ENCODE measurements at regions not wholly inside any gene's neighbourhood (a gene's known extent, or its start where the extent isn't known, plus 50 kb on each side); places are given as distances from the start of the nearest gene placed in this dataset.

- H3K23ac ChIP-seq (ENCODE audit: insufficient read length), result no peak overlapping the region
- WGBS, 2 experiments (ENCODE audit: extremely low coverage in 1 of 2, insufficient coverage in 1 of 2, insufficient read length in 1 of 2, insufficient replicate concordance in 2 of 2, low coverage in 1 of 2, low lambda C conversion rate in 2 of 2, missing lambda C conversion rate in 1 of 2), result 93% methylated on average over 2 of the region's 2 CpGs; no CpG with 5 or more reads in 1 of the 2 experiments
- H2BK15ac ChIP-seq (ENCODE audit: low read length), result no peak overlapping the region
- no peaks in the 10 kb centered on the region for H3K23me2 ChIP-seq (ENCODE audit: low read depth, low read length)
- no peak overlapping the region for H2BK12ac ChIP-seq (ENCODE audit: low read depth, low read length)
- no peak overlapping the region for H3K18ac ChIP-seq (ENCODE audit: extremely low read depth, low read length)
- H3K79me1 ChIP-seq (ENCODE audit: low read depth, low read length), result no peaks in the 10 kb centered on the region
- no peak overlapping the region for H2BK20ac ChIP-seq (ENCODE audit: low read length)
- H2BK5ac ChIP-seq (ENCODE audit: low read depth, low read length), result no peak overlapping the region
- no peak overlapping the region for H3K4me3 ChIP-seq (ENCODE audit: extremely low read depth in 1 of 4, insufficient read depth in 2 of 4, low read depth in 3 of 4, low read length in 4 of 4)
- H3K27me3 ChIP-seq (replicated peaks in 1 of 4; ENCODE audit: control insufficient read depth in 3 of 4, extremely low read depth in 1 of 4, insufficient read depth in 3 of 4, low read length in 3 of 4), result no peaks in the 10 kb centered on the region
- H4K8ac ChIP-seq (ENCODE audit: extremely low read depth, insufficient read depth, low read length), result no peak overlapping the region
- H3K79me2 ChIP-seq (ENCODE audit: control insufficient read depth in 1 of 2, insufficient read depth in 2 of 2, low read length in 2 of 2), result no peaks in the 10 kb centered on the region
- H2BK120ac ChIP-seq (replicated peaks; ENCODE audit: low read depth, low read length), result no peak overlapping the region
- H3K14ac ChIP-seq (ENCODE audit: insufficient read length), result no peak overlapping the region
- no peak overlapping the region for H2AK5ac ChIP-seq (ENCODE audit: low read depth, low read length)
- no peak overlapping the region for H2AFZ ChIP-seq (ENCODE audit: low read length)
- H4K5ac ChIP-seq (ENCODE audit: insufficient read length, low read depth, low read length), result no peak overlapping the region
- H4K20me1 ChIP-seq (replicated peaks in 1 of 2; ENCODE audit: control insufficient read depth in 1 of 2, insufficient read depth in 2 of 2, low read length in 2 of 2), result no peaks in the 10 kb centered on the region
- H4K91ac ChIP-seq (replicated peaks; ENCODE audit: insufficient read length, low read length), result no peak overlapping the region
- no peak for FAIRE-seq
- H3K56ac ChIP-seq (replicated peaks; ENCODE audit: insufficient read length, low read depth, low read length), result no peak overlapping the region
- peaks cover 0 to 4% (median 0%) of the 10 kb centered on the region in 4 experiments; a peak in 2 of 7 replicates for H3K4me1 ChIP-seq (replicated peaks in 1 of 4; ENCODE audit: control insufficient read depth in 3 of 4, insufficient read depth in 4 of 4, low read length in 3 of 4)
- no peak overlapping the region for H3K4ac ChIP-seq (replicated peaks; ENCODE audit: insufficient read length, low read depth, low read length)
- H3K9me3 ChIP-seq (ENCODE audit: insufficient read depth in 2 of 2, low read depth in 1 of 2, low read length in 1 of 2), result no peaks in the 10 kb centered on the region; a peak in 1 of 4 replicates
- no peak overlapping the region for H3K9ac ChIP-seq (replicated peaks in 1 of 4; ENCODE audit: extremely low read depth in 1 of 4, low read depth in 3 of 4, low read length in 3 of 4)
- POLR2A ChIA-PET (ENCODE audit: partially characterized antibody), result no interaction called here
- no peak for DNase-seq (ENCODE audit: low read depth in 1 of 2, low spot score in 2 of 2)
- no peak overlapping the region for H3K4me2 ChIP-seq (ENCODE audit: insufficient read depth in 1 of 2, low read depth in 2 of 2, low read length in 2 of 2)
- H3K36me3 ChIP-seq (ENCODE audit: control insufficient read depth in 2 of 4, insufficient read depth in 4 of 4, low read length in 3 of 4), result no peaks in the 10 kb centered on the region
- H3K27ac ChIP-seq (ENCODE audit: low read depth, low read length), result no peak overlapping the region
- CTCF ChIA-PET (ENCODE audit: partially characterized antibody), result interaction anchor here (1.1 kb wide), 2 partner anchors 144 to 337 kb away, joined by 3 to 4 read pairs; no protein-coding TSS in a partner anchor
- no peak for TF ChIP-seq NANOG (IDR thresholded peaks at IDR 0.05; ENCODE audit: insufficient read depth, low read depth, low read length, poor library complexity, severe bottlenecking)
- no peak for TF ChIP-seq FOSL1 (IDR thresholded peaks at IDR 0.05; ENCODE audit: insufficient read depth, low read depth, low read length)
- TF ChIP-seq CBX8 (IDR thresholded peaks at IDR 0.05; ENCODE audit: borderline replicate concordance, low read depth, low read length), result no peak
- no peak for TF ChIP-seq BACH1 (IDR thresholded peaks at IDR 0.05; ENCODE audit: low read length)
- TF ChIP-seq JUN (IDR thresholded peaks at IDR 0.05; ENCODE audit: low read depth, low read length), result no peak
- no peak for TF ChIP-seq SP2 (IDR thresholded peaks at IDR 0.05; ENCODE audit: low read length)
- no peak for TF ChIP-seq CHD1 (IDR thresholded peaks at IDR 0.05; ENCODE audit: low read depth, low read length)
- TF ChIP-seq RAD21 (IDR thresholded peaks at IDR 0.05 in 1 of 2, conservative IDR thresholded peaks at IDR 0.05 in 1 of 2; ENCODE audit: low read depth in 2 of 2, low read length in 2 of 2), result no peak
- TF ChIP-seq CEBPB (IDR thresholded peaks at IDR 0.05; ENCODE audit: low read depth, low read length), result no peak
- TF ChIP-seq ASH2L (IDR thresholded peaks at IDR 0.05; ENCODE audit: low read length), result no peak
- TF ChIP-seq TEAD4 (IDR thresholded peaks at IDR 0.05; ENCODE audit: low read depth, low read length), result no peak
- no peak for TF ChIP-seq KDM5A (IDR thresholded peaks at IDR 0.05; ENCODE audit: low read length)
- no peak for TF ChIP-seq E2F6 (IDR thresholded peaks at IDR 0.05)
These were observed 142.1 kb downstream of the DYRK2 start for GRCh38 chr12:67790660-67791059.

All from H1 (cell line).